HG03442 (cell line): ENCODE measurements at regions not wholly inside any gene's neighbourhood (a gene's known extent, or its start where the extent isn't known, plus 50 kb on each side); places are given as distances from the start of the nearest gene placed in this dataset.

Experiments
- ATAC-seq: cut with Tn5 transposase; IDR thresholded peaks from one replicate; pipeline ENCODE4 v1.9.1; 2021; ENCODE audit warnings: mild to moderate bottlenecking, moderate library complexity; ENCODE audit not compliant: unreplicated experiment

GRCh38 chr18:24817150-24817549 lies 356.7 kb downstream of the HRH4 start:
- ATAC-seq: no peak

GRCh38 chr18:24817587-24818371 lies 357.3 kb downstream of the HRH4 start:
- no peak for ATAC-seq

GRCh38 chr18:24818441-24818840 lies 358.0 kb downstream of the HRH4 start:
- no peak for ATAC-seq

DNA sequence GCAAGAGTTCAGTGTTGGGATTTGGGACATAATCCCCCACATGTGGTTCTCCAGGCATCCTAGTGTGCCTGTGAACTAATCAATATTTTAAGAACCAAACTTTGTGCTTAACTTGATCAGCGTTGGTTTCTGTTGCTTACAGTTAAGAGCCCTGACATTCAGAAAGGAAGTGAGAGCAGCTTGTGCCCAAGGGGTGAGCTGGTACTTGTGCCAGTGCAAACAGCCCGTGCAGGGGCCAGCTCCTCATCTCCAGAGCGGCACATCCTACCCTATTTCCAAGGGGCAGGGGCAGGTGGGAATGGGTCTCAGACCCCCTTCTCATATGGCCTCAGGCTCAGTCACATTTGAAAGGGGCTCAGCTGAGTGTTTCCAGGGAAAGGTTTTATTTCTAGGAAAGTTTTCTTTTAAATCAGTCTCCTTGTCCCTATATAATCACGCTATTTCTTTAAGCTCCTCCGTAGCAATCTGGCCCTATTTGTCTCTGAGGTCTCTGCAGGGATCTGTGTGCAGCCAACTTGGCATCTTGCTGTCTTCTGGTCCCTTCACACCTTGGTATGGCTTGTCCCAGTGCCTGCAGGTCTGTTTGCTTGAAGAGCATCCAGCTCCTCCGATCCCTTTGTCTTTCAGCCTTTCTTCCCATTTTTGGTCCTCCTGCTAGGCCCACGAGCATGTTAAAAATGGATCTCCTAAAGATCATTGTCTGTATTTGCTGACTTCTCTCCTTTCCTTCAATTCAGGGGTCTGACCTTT lies 358.9 kb downstream of the HRH4 start:
- ATAC-seq: no peak

GRCh38 chr18:24825397-24825796 lies 365.0 kb downstream of the HRH4 start:
- ATAC-seq: no peak

DNA sequence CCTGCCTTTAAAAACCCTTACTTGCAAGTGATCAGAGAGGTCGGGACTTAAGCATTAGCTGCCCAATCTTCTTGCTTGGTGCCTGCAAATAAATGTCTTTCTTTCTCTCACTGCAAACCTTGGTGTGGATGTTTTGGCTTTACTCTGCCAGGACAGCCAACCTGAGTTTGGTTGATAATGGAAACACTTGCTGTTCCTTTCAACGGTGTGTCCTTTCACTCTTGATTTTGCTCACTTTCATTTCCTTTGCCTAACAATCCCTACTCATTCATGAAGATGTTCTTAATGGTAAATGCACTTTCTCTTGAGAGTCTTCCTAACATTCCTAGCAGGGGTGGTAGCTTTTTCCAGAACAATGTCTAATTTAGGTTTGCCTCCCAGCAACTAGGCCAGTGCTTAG lies 366.2 kb downstream of the HRH4 start:
- ATAC-seq: no peak

DNA sequence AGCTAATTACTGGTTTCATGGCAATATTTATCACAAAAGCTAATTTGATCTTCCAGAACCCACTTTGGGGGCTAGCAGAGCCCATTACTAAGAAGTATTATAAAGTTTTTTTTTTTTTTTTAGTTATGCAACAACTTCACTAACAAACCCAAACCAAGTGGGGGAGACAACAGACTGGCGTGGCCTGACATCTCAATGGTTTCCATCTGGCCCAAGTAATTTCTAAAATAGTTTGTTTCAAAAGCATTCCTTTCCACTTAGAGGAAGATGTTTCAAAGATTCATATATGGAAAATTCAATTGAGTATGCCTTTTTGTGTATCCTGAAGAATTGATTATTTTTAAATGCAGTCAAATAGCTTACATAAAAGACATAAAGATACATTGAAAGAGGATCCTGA lies 367.1 kb downstream of the HRH4 start:
- ATAC-seq: no peak

DNA sequence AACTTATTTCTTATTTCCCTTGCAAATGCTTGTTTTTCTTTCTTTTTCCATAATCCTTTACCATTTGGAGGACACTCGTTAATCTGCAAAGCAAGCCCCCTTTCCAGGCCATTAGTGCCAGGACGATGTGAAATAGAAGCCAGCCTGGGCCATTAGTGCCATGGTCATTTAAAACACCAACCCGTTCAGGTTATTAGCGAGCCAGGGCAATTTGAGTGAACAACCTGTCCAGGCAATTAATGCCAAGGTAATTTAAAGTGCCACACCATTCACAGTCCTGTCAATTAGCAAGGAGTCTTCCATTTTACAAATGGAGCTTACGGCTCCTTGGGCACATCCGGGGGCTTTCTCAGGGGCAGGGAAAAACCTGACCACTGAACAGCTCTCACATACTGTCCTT lies 370.6 kb downstream of the HRH4 start:
- ATAC-seq: no peak

DNA sequence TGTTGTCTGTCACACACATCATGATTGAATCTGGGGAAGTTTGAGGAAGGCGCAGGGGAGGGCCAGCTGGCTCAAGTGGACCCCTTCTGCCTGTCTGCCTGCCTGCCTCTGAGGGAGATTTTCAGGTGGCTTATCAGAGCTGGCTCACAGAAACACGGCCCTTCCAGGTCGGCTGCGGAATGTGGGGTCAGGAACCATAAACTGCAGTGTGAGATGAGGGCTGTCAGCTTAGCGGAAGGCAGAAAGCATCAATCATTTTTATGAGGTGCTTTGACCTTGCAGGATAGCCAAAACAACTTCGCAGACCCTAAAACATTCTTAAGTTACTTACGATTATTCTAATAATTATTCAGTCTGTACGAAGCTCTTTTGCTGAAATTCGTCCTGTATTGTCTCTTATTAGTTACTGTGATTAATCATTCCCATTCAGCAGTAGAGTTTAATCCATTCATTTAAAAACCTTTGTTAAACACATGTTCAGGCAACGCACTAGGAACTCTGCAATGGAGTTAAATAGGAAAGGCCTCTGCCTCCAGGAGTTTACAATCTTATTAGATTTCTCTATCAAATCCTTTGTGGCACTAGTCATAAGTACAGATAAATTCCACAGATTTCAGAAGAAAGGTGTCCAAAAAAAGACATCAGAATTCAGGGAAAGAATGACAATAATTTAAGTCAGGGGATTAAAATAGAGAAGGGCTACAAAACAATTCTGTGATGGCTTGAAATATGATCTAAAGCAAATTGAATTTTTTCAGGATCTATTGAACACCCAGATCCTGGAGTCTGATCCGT lies 371.6 kb downstream of the HRH4 start:
- ATAC-seq: no peak

GRCh38 chr18:24835751-24836150 lies 375.3 kb downstream of the HRH4 start:
- no peak for ATAC-seq

GRCh38 chr18:24837066-24837465 lies 376.6 kb downstream of the HRH4 start:
- no peak for ATAC-seq

DNA sequence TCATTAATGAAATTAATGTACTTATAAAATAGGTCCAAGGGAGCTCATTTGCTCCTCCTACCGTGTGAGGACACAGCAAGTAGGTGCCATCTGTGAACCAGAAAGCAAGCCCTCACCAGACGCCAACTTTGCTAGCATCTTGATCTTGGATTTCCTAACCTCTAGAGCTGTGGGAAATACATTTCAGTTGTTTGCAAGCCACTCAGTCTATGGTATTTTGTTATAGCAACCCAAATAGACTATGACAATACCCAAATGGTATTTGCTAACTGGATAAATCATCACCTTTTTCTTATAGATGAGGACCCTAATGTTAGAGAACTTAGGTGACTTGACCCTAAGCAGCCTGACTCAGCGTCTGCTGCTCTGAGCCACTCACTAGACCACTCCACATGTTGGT lies 379.6 kb downstream of the HRH4 start:
- ATAC-seq: no peak

DNA sequence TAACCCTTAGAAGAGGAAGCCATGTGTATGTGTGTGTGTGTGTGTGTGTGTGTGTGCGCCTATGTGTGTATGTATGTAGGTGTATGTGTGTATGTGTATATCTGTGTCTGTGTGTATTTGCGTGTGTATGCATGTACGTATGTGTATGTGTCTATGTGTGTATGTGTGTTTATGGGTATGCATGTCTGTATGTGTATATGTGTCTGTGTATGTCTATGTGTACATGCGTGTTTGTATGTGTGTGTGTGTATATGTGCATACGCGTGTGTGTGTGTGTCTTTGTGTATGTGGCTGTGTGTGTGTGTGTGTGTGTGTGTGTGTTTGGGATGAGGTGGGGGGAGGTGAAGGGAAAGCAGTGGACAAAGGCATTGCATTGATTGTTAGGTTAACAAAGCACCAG lies 380.2 kb downstream of the HRH4 start:
- ATAC-seq: no peak

DNA sequence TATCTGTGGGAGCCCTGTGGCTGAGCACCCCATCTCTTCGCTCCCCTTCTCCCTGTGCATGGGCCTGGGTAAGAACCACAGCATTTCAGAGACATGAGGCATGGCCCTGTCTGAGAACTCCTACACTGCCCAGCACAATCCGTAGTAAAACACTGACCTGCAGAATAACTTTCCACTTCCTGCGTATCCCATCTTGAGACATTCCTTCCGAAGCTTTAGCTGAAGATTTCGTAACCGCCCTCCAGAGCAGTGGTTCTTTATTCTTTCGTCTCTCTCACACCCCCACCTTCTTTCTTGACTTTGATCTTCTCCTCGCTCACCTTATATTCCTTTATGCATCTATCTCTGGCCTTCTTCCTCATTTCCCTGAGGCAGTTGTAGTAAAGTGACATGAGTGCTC lies 381.1 kb downstream of the HRH4 start:
- no peak for ATAC-seq

GRCh38 chr18:24843123-24843522 lies 382.7 kb downstream of the HRH4 start:
- no peak for ATAC-seq

- ATAC-seq: no peak
Measured at GRCh38 chr18:24846138-24846537, 385.7 kb downstream of the HRH4 start.

DNA sequence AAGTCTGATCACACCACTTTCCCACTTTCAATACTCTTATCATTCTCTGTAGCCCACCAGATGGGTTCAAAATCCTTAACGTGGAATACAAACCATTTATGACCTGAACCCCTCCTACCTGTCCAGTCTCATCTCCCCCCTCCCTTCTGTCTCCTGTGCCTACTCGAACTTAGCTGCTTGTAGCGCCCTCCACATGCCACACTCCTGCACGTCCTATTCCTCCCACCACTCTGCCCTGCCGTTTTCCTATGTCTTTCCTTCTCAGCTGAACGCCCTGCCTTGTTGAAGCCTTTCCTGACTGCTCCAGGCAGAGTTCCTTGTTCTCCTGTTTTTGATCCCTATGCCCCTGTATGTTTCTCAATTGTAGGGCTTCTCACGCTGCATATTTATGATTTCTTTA lies 390.1 kb downstream of the HRH4 start:
- no peak for ATAC-seq

GRCh38 chr18:24853076-24853475 lies 392.6 kb downstream of the HRH4 start:
- ATAC-seq: no peak

DNA sequence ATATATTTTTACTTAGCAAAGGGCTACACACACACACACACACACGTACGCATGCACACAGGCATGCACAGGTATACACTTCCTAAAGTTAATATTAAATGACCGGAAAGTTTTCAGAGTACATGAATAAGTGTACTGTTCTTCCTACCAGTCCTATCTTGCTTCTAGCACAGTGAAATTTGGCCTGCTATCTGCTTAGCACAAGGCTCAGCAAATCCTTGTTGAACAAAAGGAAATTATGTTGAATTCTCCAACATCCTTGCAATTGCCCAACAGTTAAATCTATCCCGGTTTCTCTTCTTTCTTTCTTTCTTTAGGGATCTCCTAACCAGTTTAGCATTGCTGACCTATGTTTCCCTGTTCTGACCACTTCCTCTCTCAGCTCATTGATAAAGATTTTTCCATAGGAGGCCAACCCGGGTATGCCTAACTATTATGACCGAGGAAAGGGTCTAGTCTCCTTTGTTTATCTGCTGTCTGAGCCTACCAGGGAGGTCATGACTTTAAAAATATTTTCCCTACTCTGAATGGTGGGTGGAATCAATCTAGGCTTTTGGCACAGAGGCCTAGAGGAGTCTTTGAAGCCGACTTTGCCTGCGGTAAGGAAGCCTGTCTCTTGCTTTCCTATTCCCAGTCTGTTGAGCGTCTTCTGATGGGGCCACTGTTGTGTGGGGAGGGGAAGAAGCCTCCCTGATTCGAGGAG lies 400.7 kb downstream of the HRH4 start:
- ATAC-seq: no peak

- no peak for ATAC-seq
Measured at GRCh38 chr18:24862201-24862816, 401.9 kb downstream of the HRH4 start.

DNA sequence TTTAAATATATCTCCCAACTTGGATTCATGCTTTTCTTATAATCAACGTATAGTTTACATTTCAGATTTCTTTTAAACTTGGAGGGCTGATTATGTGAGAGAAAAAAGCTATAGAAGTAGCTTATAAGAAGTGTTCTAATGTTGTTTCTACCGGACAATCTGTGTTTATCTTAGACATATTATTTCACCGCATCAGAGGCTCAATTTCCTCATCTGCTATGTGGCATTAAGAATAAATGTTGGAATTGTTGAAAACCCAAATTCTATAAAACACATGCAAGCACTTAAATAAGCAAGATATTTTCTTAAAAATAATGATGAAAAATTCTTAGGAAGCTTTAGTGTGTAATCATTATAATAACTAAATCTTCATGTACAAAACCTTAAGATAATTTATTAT lies 407.9 kb downstream of the HRH4 start:
- no peak for ATAC-seq
